GM10266 (cell line): ENCODE measurements at regions not wholly inside any gene's neighbourhood (a gene's known extent, or its start where the extent isn't known, plus 50 kb on each side); places are given as distances from the start of the nearest gene placed in this dataset.

Experiments used
- DNase-seq: peaks from one replicate; pipeline ENCODE4 v3.0.0; 2012; ENCODE audit errors: extremely low spot score
- TF ChIP-seq, protein P1 (sequence below): IDR thresholded peaks from 2 replicates; pipeline ENCODE4 v1.5.1; 2012; ENCODE audit warnings: mild to moderate bottlenecking, low read depth; ENCODE audit not compliant: control insufficient read depth, insufficient read depth; ENCODE audit errors: missing control alignments

DNA sequence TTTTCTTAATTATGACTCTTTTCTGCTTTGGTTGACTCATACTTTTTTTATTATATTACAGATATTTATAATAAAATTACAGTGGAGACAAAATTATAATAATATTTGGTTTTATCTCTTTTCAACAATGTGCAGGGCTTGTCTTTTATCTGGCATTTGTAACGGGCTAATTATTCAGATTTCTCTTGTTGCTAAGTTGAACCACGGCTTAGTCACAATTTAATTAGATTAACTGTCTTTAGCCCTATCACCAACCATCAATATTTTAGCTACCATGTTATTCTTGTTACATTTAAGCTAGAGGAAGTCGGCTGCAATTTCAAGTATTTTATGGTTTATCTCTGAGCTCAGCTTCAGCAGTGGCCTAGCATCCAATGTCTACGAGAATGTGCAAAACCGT is 798.9 kb upstream of the CA10 start:
- TF ChIP-seq, protein P1, sequence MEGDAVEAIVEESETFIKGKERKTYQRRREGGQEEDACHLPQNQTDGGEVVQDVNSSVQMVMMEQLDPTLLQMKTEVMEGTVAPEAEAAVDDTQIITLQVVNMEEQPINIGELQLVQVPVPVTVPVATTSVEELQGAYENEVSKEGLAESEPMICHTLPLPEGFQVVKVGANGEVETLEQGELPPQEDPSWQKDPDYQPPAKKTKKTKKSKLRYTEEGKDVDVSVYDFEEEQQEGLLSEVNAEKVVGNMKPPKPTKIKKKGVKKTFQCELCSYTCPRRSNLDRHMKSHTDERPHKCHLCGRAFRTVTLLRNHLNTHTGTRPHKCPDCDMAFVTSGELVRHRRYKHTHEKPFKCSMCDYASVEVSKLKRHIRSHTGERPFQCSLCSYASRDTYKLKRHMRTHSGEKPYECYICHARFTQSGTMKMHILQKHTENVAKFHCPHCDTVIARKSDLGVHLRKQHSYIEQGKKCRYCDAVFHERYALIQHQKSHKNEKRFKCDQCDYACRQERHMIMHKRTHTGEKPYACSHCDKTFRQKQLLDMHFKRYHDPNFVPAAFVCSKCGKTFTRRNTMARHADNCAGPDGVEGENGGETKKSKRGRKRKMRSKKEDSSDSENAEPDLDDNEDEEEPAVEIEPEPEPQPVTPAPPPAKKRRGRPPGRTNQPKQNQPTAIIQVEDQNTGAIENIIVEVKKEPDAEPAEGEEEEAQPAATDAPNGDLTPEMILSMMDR = no peak
- DNase-seq = no peak

DNA sequence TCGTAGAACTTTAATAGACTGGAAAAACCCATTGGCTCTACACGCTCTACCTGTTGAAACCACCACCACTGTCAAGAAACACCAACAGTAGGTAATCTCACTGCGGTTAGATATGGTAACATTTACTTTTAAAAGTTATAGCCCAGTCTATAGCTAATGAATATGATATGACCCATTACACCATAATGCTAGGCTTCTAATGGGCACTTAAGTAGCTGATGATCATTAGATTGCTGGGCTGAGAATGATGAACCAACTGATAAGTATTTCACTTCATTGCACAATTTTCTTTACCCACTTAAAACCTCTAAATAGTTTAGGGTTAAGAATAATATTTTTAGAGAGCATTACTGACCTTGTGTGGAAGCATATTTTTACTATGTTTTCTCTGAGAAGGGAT is 788.9 kb upstream of the CA10 start:
- TF ChIP-seq, protein P1 = no peak
- DNase-seq = no peak

- DNase-seq = no peak
- TF ChIP-seq, protein P1 = no peak
These were observed 780.2 kb upstream of the CA10 start for GRCh38 chr17:52938623-52939230.

- TF ChIP-seq, protein P1 = no peak
- no peak for DNase-seq
These were observed 772.1 kb upstream of the CA10 start for GRCh38 chr17:52930581-52930980.

- TF ChIP-seq, protein P1 = no peak
These were observed 771.6 kb upstream of the CA10 start for GRCh38 chr17:52930145-52930544.

DNA sequence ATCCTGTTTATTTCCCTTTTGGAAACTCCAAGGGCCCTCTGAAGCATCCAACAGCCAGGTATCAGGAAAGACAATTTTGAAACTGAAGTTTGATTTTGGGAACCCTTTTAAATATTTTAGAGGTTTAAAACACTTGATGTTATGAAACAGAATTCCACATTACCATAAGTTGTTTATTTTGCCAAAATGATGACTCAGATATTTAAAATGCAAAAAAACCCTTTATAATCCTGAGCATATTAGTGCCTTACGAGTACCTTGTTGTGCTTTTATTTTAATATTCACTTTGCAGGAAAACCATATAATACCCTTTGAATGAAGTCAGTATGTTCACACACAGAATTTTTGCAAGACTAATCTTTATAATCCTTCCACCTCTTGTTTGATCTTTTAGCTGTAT is 765.1 kb upstream of the CA10 start:
- DNase-seq = no peak
- TF ChIP-seq, protein P1 = no peak

More at GRCh38 chr17:52930145-52930544, 771.6 kb upstream of the CA10 start:
- no peak for DNase-seq

DNA sequence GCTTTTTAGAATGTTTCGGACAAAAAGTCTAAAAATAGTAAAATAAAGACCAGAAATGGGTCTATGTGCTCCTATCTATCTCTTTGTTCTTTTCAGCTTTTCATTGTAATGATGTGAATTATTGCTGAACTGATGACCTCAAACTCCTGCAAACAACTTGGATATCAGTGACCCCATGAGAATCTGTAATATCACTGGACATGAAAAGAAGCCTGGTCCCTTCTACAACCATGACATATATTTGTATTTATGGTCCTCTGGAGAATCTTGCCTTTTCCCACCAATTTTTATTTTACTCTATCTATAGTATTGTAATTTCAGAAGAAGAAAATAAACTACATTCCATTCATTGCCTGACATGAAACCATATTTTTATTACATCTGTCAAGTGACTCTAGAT is 740.7 kb upstream of the CA10 start:
- TF ChIP-seq, protein P1 = no peak
- DNase-seq = no peak
